ENCODE measurements at regions not wholly inside any gene's neighbourhood (a gene's known extent, or its start where the extent isn't known, plus 50 kb on each side); places are given as distances from the start of the nearest gene placed in this dataset.

DNA sequence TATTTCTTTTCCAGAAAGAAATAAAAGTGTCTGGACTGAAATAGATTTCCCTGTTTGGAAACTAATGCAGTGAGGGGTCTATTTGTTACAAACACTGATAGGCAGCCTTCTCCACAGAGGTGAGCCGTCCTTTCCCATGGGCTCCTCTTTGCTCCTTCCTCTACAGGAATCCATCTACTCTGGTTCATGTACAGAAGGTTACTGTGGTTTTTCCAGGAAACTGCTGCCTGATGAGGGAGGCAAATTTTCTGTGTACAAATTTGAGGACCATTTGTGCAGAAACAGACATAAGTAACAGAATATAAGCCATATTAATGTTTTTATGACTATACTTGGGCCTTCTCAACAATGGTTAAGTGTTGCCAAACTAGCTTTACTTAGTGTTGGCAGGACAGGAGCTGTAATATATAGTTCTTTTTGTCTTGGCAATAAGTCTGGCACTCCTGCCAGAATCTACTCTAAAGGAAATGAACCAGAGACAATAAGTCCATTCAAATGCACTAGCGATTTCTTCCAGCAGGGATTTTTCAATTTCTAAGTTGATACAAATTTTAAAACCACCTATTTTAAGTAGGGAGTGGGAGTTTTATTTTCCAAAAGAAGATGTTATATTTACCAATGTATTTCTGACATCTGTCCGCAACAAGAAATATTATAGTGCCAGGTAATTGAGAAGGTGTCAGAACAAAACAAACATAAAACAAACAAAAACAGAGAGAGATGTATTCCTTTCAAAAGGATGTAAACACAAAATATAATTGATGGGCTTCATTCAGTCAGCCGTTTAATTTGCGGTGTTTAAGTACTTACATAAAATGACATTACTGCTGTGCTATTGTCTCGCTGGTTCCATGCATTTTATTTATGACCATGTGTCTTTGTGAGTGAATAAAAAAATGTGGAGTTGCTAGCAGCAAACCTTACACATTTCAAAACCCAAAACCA, 91.0 kb upstream of the NFE2L3 start:
- no peak for FAIRE-seq
- ChIA-PET POLR2A (no interaction called here), CTCF (interaction anchor here (0.9 to 1.9 kb wide), 5 partner anchors 23 to 168 kb away, joined by 3 to 5 read pairs (median 4); no protein-coding TSS in a partner anchor)
- Histone ChIP-seq H3K9me3 (no peaks in the 10 kb centered on the region), H3K4me1 (no peaks in the 10 kb centered on the region), H3K4me2 (no peak overlapping the region), H3K4me3 (no peak overlapping the region), H3K27ac (no peak overlapping the region)
- no peak for ATAC-seq
- WGBS (ENCODE audit: missing lambda C conversion rate): 26% methylated on average over 6 of the region's 6 CpGs
- no peak for DNase-seq (ENCODE audit: low read depth in 1 of 2, low spot score in 1 of 2)
- no peak for TF ChIP-seq HEYL (CRISPR knock-in tag; IDR thresholded peaks at IDR 0.05)
- TF ChIP-seq, protein P1, sequence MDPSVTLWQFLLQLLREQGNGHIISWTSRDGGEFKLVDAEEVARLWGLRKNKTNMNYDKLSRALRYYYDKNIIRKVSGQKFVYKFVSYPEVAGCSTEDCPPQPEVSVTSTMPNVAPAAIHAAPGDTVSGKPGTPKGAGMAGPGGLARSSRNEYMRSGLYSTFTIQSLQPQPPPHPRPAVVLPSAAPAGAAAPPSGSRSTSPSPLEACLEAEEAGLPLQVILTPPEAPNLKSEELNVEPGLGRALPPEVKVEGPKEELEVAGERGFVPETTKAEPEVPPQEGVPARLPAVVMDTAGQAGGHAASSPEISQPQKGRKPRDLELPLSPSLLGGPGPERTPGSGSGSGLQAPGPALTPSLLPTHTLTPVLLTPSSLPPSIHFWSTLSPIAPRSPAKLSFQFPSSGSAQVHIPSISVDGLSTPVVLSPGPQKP (IDR thresholded peaks at IDR 0.05; ENCODE audit: low read depth, low read length): no peak
- no peak for TF ChIP-seq TP53 (CRISPR knock-in tag; IDR thresholded peaks at IDR 0.05)
- no peak for TF ChIP-seq EHMT2 (IDR thresholded peaks at IDR 0.05; ENCODE audit: low read depth)
- TF ChIP-seq JUNB (IDR thresholded peaks at IDR 0.05): no peak
- TF ChIP-seq PHF8 (IDR thresholded peaks at IDR 0.05; ENCODE audit: borderline replicate concordance, low read depth): no peak
- no peak for TF ChIP-seq POLR2A (IDR thresholded peaks at IDR 0.05; ENCODE audit: low read length)
- TF ChIP-seq, protein P2, sequence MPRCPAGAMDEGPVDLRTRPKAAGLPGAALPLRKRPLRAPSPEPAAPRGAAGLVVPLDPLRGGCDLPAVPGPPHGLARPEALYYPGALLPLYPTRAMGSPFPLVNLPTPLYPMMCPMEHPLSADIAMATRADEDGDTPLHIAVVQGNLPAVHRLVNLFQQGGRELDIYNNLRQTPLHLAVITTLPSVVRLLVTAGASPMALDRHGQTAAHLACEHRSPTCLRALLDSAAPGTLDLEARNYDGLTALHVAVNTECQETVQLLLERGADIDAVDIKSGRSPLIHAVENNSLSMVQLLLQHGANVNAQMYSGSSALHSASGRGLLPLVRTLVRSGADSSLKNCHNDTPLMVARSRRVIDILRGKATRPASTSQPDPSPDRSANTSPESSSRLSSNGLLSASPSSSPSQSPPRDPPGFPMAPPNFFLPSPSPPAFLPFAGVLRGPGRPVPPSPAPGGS (IDR thresholded peaks at IDR 0.05): no peak
- TF ChIP-seq EP300 (IDR thresholded peaks at IDR 0.05): no peak
- no peak for TF ChIP-seq CEBPB (IDR thresholded peaks at IDR 0.05)
- TF ChIP-seq ZC3H11A (IDR thresholded peaks at IDR 0.05): no peak
- TF ChIP-seq RARB (CRISPR knock-in tag; IDR thresholded peaks at IDR 0.05): no peak
- TF ChIP-seq JUN (IDR thresholded peaks at IDR 0.05): no peak
- no peak for TF ChIP-seq ZNF302 (CRISPR knock-in tag; IDR thresholded peaks at IDR 0.05)
- no peak for TF ChIP-seq RAD21 (conservative IDR thresholded peaks at IDR 0.05 in 1 of 2, IDR thresholded peaks at IDR 0.05 in 1 of 2)
- TF ChIP-seq CHD2 (IDR thresholded peaks at IDR 0.05; ENCODE audit: low read length, partially characterized antibody): no peak
- TF ChIP-seq, protein P3, sequence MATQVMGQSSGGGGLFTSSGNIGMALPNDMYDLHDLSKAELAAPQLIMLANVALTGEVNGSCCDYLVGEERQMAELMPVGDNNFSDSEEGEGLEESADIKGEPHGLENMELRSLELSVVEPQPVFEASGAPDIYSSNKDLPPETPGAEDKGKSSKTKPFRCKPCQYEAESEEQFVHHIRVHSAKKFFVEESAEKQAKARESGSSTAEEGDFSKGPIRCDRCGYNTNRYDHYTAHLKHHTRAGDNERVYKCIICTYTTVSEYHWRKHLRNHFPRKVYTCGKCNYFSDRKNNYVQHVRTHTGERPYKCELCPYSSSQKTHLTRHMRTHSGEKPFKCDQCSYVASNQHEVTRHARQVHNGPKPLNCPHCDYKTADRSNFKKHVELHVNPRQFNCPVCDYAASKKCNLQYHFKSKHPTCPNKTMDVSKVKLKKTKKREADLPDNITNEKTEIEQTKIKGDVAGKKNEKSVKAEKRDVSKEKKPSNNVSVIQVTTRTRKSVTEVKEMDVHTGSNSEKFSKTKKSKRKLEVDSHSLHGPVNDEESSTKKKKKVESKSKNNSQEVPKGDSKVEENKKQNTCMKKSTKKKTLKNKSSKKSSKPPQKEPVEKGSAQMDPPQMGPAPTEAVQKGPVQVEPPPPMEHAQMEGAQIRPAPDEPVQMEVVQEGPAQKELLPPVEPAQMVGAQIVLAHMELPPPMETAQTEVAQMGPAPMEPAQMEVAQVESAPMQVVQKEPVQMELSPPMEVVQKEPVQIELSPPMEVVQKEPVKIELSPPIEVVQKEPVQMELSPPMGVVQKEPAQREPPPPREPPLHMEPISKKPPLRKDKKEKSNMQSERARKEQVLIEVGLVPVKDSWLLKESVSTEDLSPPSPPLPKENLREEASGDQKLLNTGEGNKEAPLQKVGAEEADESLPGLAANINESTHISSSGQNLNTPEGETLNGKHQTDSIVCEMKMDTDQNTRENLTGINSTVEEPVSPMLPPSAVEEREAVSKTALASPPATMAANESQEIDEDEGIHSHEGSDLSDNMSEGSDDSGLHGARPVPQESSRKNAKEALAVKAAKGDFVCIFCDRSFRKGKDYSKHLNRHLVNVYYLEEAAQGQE (IDR thresholded peaks at IDR 0.05): no peak
- TF ChIP-seq, protein P4, sequence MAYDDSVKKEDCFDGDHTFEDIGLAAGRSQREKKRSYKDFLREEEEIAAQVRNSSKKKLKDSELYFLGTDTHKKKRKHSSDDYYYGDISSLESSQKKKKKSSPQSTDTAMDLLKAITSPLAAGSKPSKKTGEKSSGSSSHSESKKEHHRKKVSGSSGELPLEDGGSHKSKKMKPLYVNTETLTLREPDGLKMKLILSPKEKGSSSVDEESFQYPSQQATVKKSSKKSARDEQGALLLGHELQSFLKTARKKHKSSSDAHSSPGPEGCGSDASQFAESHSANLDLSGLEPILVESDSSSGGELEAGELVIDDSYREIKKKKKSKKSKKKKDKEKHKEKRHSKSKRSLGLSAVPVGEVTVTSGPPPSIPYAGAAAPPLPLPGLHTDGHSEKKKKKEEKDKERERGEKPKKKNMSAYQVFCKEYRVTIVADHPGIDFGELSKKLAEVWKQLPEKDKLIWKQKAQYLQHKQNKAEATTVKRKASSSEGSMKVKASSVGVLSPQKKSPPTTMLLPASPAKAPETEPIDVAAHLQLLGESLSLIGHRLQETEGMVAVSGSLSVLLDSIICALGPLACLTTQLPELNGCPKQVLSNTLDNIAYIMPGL (CRISPR knock-in tag; IDR thresholded peaks at IDR 0.05; ENCODE audit: borderline replicate concordance): no peak
- no peak for TF ChIP-seq ESRRA (IDR thresholded peaks at IDR 0.05; ENCODE audit: borderline replicate concordance, low read length)

Measured in A549 (cell line).